AG04449 (cell line): ENCODE measurements at regions not wholly inside any gene's neighbourhood (a gene's known extent, or its start where the extent isn't known, plus 50 kb on each side); places are given as distances from the start of the nearest gene placed in this dataset.

Source experiments
- CTCF ChIA-PET: fragments of 350-600 bp; formaldehyde crosslinking; extraction: SDS; loops from one replicate; lab custom pipeline; 2021; ENCODE audit warnings: antibody characterized with exemption; lab: Yijun Ruan, JAX
- POLR2A ChIA-PET: fragments of 400-600, 350-600 bp; formaldehyde crosslinking; extraction: SDS; loops from one replicate; lab custom pipeline; 2020; ENCODE audit warnings: antibody characterized with exemption, inconsistent platforms; lab: Yijun Ruan, JAX
- DNase-seq: peaks from one replicate; pipeline ENCODE4 v3.0.0-alpha.2; 2010; ENCODE audit warnings: low read depth, low spot score
- H3K4me3 ChIP-seq: 2 replicates; pipeline ENCODE4 v1.5.1; 2011; ENCODE audit warnings: low read depth, mild to moderate bottlenecking, control low read depth, low read length
- TF ChIP-seq, protein P1 (sequence below): IDR thresholded peaks from one replicate; pipeline ENCODE4 v1.5.1; 2011; ENCODE audit warnings: mild to moderate bottlenecking, moderate library complexity, low read length, control low read depth, inconsistent platforms; ENCODE audit not compliant: insufficient read depth; ENCODE audit errors: missing control alignments

DNA sequence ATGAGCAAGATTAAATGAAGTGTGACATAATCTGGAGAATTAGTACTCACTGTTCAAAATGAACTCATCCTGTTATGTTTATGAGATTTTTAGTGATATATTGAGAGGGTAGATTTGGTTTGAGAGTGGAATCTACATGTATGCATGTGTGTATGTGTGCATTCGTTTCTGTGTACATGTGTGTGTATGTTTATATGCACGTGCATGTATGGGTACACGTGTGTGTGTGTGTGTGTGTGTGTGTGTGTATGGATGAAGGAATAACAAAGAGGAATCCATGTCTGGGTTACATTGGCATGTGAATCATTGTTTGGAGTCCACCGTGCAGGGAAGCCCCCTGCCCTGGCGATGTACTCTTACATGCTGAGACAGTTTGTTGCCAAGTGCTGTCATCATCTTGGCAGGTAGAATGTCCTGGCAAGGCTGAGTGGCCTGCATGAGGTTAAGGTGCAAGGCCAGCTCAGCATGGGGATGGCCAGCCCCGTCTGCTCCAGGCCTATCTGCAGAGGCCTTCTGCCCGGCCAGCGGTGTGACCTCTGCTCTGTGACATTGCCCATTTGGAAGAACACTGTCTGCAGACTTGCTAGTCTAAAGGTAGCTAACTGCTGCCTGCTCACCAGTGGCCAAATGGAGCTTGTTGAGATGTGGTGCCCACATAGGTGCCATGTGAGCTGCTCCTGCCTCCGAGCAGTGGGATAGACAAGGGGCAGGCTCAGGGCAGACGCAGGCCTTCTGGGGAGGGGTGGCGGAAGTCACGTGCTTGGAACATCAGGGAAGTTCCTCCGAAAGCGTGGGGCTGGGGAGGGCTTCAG lies 222.3 kb downstream of the TEX29 start:
- ChIA-PET CTCF (no interaction called here), POLR2A (no interaction called here)
- TF ChIP-seq, protein P1, sequence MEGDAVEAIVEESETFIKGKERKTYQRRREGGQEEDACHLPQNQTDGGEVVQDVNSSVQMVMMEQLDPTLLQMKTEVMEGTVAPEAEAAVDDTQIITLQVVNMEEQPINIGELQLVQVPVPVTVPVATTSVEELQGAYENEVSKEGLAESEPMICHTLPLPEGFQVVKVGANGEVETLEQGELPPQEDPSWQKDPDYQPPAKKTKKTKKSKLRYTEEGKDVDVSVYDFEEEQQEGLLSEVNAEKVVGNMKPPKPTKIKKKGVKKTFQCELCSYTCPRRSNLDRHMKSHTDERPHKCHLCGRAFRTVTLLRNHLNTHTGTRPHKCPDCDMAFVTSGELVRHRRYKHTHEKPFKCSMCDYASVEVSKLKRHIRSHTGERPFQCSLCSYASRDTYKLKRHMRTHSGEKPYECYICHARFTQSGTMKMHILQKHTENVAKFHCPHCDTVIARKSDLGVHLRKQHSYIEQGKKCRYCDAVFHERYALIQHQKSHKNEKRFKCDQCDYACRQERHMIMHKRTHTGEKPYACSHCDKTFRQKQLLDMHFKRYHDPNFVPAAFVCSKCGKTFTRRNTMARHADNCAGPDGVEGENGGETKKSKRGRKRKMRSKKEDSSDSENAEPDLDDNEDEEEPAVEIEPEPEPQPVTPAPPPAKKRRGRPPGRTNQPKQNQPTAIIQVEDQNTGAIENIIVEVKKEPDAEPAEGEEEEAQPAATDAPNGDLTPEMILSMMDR, result no peak

DNA sequence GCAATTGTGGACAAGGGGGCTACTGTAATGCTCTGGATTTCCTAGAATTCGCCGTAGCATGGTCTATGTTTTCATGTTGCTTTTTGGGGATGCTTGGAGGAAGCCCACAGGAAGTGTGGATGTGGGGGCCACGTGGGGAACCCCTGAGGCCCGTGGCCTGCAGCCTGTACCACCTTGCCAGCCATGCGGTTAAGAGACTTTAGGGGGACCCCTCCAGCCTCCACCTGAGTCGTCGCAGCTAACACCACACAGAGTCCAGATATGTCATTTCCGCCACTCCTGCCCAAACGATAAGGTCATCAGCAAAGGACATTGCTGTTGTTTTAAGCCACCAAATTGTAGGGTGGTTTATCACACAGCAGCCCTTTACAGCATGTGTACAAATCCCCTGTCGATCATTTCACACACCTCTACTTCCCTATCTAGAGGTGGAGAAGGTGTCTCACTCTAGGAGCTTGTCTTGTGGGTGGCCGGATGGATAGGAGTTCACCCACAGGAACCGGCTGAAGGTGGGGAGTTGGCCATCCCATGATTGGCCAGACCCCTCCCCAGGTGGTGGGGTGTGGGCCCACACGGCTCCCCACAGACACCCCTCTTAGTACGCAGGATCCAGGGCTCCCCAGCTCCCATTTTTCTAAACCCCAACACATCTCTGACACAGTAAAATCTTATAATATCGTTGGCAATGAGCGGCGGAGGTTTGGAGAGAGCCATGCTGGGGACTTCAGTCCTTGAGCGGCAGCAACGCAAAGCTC lies 226.7 kb downstream of the TEX29 start:
- TF ChIP-seq, protein P1, result no peak
- no peak for DNase-seq
- H3K4me3 ChIP-seq, result no peak overlapping the region
- ChIA-PET POLR2A (no interaction called here), CTCF (no interaction called here)

More for the DNA sequence above, 222.3 kb downstream of the TEX29 start:
- DNase-seq, result no peak
- H3K4me3 ChIP-seq, result no peak overlapping the region

DNA sequence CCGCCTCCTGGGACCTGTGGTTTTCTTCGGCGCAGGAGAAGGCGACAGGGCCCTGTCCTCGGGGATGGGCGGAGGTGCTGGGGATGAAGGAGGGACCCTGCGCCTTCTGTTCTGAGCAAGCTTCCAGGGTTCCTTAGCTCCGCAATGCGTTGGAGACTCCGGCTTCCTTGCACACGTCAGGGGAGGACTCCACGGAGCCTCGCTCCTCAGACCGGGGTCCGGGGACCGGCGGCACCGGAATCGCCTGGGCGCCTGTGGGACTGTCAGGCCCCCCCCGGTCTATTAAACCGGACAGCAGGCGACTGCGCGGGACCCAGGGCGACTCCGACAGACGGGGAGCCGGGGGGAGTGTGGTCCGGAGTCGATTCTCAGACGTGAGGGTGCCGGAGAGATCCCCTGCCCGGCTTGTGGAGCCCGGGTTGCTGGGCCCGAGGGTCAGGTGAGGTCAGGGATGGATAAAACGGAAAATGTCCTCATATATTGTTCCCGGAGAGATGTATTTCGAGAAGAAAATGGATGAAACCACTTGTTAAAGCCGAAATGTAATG lies 227.4 kb downstream of the TEX29 start:
- DNase-seq, result no peak
- no peak overlapping the region for H3K4me3 ChIP-seq
- POLR2A ChIA-PET, result no interaction called here
- CTCF ChIA-PET, result no interaction called here
- TF ChIP-seq, protein P1, result no peak

DNA sequence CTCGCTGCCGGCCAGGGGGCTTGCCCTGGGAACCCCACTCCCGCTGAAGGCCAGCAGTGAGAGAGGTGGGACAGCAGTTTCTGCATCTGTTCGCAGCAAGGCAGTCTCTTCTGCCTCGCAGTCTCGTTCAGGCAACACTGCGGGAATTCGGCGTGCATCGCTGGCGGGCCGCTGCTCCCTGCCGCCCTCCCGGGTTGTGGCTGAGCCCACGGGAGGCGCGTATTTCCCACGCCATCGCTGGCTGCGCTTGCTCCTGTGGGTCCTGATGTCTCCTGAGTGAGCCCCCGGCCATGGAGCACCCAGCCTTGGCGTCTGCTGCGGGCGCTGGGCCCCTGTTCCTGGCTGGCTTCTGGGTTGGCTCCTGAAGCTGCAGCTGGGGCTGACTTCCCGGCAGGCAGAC lies 227.9 kb downstream of the TEX29 start:
- CTCF ChIA-PET, result no interaction called here
- POLR2A ChIA-PET, result no interaction called here
- no peak overlapping the region for H3K4me3 ChIP-seq

DNA sequence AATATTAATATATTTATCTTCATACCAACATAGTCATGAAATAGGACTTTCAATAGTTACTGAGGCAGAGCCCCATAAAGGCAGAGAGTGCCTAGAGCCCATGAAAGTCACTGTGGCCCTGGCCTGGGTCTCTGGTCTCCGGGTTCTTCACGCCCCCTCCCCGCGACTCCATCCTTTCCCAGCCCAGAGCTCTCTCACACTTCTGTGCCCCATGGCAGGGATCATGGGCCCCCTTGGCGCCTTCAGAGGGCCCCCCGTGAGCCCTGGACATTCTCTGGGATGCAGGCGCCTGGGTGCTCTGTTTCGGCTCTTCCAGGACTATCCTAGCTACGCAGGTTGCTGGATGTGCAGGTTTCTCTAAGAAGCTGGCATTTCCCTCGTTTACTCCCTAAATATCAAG lies 228.4 kb downstream of the TEX29 start:
- no peak for DNase-seq
- ChIA-PET CTCF (no interaction called here), POLR2A (no interaction called here)
- TF ChIP-seq, protein P1, result no peak
- no peak overlapping the region for H3K4me3 ChIP-seq

More for the DNA sequence above, 227.9 kb downstream of the TEX29 start:
- DNase-seq, result no peak
- TF ChIP-seq, protein P1, result no peak

DNA sequence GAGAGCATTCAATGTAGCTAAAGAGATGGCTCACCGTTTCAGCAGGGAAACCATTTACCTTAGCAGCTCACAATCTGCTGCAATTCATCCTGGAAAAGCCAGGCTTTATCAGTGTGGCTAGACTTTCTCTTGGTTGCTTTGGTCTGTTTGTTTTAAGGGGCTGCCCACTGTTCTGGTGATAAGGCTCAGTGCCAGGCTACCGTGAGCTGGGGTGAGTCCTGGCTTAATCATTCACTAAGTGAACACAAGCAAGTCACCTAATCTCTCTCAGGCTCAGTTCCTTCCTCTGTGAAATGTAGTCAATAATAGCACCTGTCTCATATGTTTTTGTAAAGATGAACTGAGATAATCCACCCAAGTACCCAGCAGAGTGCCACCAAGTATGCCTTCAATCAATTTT lies 229.0 kb downstream of the TEX29 start:
- no peak overlapping the region for H3K4me3 ChIP-seq
- DNase-seq, result no peak
- ChIA-PET CTCF (no interaction called here), POLR2A (no interaction called here)
- TF ChIP-seq, protein P1, result no peak
